ENCODE measurements at regions not wholly inside any gene's neighbourhood (a gene's known extent, or its start where the extent isn't known, plus 50 kb on each side); places are given as distances from the start of the nearest gene placed in this dataset.

DNA sequence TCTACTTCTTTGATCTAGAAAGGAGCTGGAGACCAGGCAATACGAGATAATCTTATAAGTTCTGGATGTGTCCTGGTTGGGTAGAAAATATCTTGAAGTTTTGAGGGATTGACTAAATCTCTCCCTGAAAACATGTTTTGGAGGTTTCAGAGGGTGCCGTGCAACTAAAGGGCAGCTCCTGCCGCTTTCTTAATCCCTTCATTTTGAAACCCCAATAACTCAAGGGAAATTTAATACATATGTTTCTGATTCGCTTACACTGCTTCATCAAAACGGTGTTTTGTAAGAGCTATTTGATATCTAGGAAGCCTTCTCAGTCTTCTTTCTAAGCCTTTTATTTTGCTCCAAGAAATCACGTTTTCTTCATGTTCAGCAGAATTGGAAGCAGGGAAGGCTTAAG is 129.0 kb downstream of the ASCL1 start:
- H3K4me3 ChIP-seq (ENCODE audit: low read depth, low read length), result no peak overlapping the region
- no peak for DNase-seq (ENCODE audit: low read depth, low spot score)
- no peak for TF ChIP-seq CTCF (IDR thresholded peaks at IDR 0.05; ENCODE audit: insufficient read depth, low read length, missing control alignments)
- ChIA-PET CTCF (no interaction called here), POLR2A (no interaction called here)

- ChIA-PET CTCF (no interaction called here), POLR2A (no interaction called here)
- no peak overlapping the region for H3K4me3 ChIP-seq (ENCODE audit: low read depth, low read length)
- DNase-seq (ENCODE audit: low read depth, low spot score), result no peak
- TF ChIP-seq CTCF (IDR thresholded peaks at IDR 0.05; ENCODE audit: insufficient read depth, low read length, missing control alignments), result no peak
Measured at GRCh38 chr12:103093499-103094106, 136.1 kb downstream of the ASCL1 start.

GRCh38 chr12:103097496-103097895 is 140.0 kb downstream of the ASCL1 start:
- H3K4me3 ChIP-seq (ENCODE audit: low read depth, low read length), result no peak overlapping the region
- no peak for DNase-seq (ENCODE audit: low read depth, low spot score)
- ChIA-PET CTCF (no interaction called here), POLR2A (no interaction called here)
- no peak for TF ChIP-seq CTCF (IDR thresholded peaks at IDR 0.05; ENCODE audit: insufficient read depth, low read length, missing control alignments)

DNA sequence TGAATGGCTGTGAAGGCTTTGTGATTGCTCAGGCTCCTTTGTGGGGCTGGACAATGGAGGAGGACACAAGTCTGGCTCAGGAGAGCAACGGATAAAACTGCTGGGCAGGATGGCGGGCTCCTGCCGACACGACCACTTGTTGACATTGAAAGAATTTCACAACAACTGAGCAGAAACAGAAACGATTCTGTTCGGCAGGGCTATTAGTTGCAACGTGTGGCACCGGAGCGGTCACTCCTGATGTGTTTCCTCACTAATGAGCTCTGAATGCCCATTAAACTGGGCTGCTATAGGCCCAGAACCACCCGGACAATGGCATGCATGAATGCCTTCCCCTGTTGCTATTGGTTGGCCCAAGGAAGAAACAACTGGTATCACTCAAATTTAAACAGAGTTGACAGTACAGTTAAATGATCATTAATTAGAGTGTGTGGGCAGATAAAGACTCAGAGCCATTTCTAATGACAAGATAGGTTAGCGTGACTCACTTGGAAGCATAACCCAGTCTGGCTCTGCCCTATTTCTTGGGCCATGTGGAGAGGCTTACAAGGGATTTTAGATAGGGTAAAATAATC is 142.9 kb downstream of the ASCL1 start:
- no peak for DNase-seq (ENCODE audit: low read depth, low spot score)
- TF ChIP-seq CTCF (IDR thresholded peaks at IDR 0.05; ENCODE audit: insufficient read depth, low read length, missing control alignments), result no peak
- ChIA-PET CTCF (no interaction called here), POLR2A (no interaction called here)
- H3K4me3 ChIP-seq (ENCODE audit: low read depth, low read length), result no peak overlapping the region

DNA sequence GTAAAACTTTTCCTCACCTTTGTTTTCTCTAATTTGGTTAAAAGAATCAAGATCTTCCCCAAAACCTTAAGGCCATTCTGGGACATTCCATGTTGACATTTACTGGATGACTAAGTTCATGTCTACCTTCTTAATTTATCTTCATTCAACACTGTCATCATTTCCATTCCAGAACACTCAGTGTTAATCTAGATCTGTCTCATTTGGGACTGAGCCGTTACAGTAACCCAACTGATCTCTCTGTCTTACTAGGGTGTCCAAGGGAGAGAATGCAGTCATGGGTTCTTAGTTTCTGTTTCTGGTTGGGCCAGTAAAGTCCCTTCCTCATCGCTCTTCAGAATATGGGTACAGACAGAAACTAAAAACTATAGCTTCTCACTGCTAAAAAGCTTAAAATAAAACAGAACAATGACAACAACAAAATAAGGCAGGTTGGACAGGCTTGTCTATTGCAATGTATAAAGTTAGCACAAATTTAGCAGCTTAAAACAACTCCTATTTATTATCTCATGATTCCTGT is 144.8 kb downstream of the ASCL1 start:
- ChIA-PET CTCF (no interaction called here), POLR2A (no interaction called here)
- no peak overlapping the region for H3K4me3 ChIP-seq (ENCODE audit: low read depth, low read length)
- no peak for DNase-seq (ENCODE audit: low read depth, low spot score)
- no peak for TF ChIP-seq CTCF (IDR thresholded peaks at IDR 0.05; ENCODE audit: insufficient read depth, low read length, missing control alignments)

DNA sequence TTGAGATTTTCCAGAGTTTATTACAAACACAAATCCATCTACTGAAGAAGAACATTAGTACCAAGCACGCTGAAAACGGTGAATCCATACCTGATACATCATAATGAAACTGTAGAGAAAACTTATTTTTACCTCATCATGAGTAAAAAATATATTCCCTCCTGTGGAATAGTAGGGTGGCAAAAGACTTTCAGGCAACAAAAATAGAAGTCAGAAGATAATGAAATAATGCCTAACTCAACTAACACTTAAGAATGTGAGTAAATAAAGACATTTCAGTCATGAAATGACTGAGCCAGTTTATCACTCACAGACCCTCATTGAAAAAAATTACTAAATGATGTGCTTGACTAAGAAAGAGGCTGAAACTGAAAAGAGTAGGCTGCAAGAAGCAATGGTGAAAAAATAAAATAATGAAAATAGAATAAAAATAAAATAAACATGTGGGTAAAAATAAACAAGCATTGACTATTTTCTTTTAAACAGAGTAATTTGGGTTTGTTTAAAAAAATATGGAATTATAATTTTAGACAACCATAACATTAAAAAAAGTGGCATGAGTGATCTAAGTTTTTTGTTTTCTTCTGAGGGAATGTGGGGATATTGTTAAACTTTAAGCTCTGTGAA is 148.6 kb downstream of the ASCL1 start:
- H3K4me3 ChIP-seq (ENCODE audit: low read depth, low read length), result no peak overlapping the region
- no peak for DNase-seq (ENCODE audit: low read depth, low spot score)

More for the DNA sequence above, 148.6 kb downstream of the ASCL1 start:
- ChIA-PET POLR2A (no interaction called here), CTCF (no interaction called here)
- TF ChIP-seq CTCF (IDR thresholded peaks at IDR 0.05; ENCODE audit: insufficient read depth, low read length, missing control alignments), result no peak
